ENCODE measurements at regions not wholly inside any gene's neighbourhood (a gene's known extent, or its start where the extent isn't known, plus 50 kb on each side); places are given as distances from the start of the nearest gene placed in this dataset.
"Not testable (repeated sequence)": the region's sequence is repeated elsewhere in the genome, so short reads cannot be mapped to it uniquely, and the experiment has no call there.

GRCh38 chr6:74404366-74404765 lies 708.4 kb downstream of the CD109 start:
- H3K36me3 ChIP-seq, result no peaks in the 10 kb centered on the region
- no peak overlapping the region for H3K4me3 ChIP-seq
- DNase-seq (no peak), ATAC-seq (ENCODE audit: low FRiP score in 2 of 2) (no peak)
- WGBS, 2 donors, result 80 to 82% methylated on average over 2 of the region's 2 CpGs
- no peaks in the 10 kb centered on the region for H3K27me3 ChIP-seq
- TF ChIP-seq EP300 (IDR thresholded peaks at IDR 0.05) (no peak), POLR2A (IDR thresholded peaks at IDR 0.05) (no peak), POLR2AphosphoS5 (IDR thresholded peaks at IDR 0.05) (no peak), CTCF (IDR thresholded peaks at IDR 0.05) (no peak)
- no peak overlapping the region for H3K27ac ChIP-seq
- H3K4me1 ChIP-seq, result no peaks in the 10 kb centered on the region
- H3K9me3 ChIP-seq, result no peaks in the 10 kb centered on the region

GRCh38 chr6:74402781-74403180 lies 706.8 kb downstream of the CD109 start:
- ATAC-seq (ENCODE audit: low FRiP score in 2 of 2), result no peak
- Histone ChIP-seq H3K4me1 (no peaks in the 10 kb centered on the region), H3K36me3 (no peaks in the 10 kb centered on the region), H3K27me3 (no peaks in the 10 kb centered on the region), H3K9me3 (no peaks in the 10 kb centered on the region), H3K27ac (no peak overlapping the region), H3K4me3 (no peak overlapping the region)
- no peak for TF ChIP-seq POLR2AphosphoS5 (IDR thresholded peaks at IDR 0.05)
- TF ChIP-seq POLR2A (IDR thresholded peaks at IDR 0.05), result no peak
- TF ChIP-seq EP300 (IDR thresholded peaks at IDR 0.05), result no peak
- TF ChIP-seq CTCF (IDR thresholded peaks at IDR 0.05), result no peak
- no peak for DNase-seq

GRCh38 chr6:74378437-74378836 lies 682.4 kb downstream of the CD109 start:
- ATAC-seq (ENCODE audit: low FRiP score in 2 of 2); H3K36me3 ChIP-seq; H3K4me3 ChIP-seq; H3K27ac ChIP-seq; H3K27me3 ChIP-seq; H3K9me3 ChIP-seq; H3K4me1 ChIP-seq; DNase-seq: not testable (repeated sequence)
- WGBS, 2 donors, result 87 to 98% methylated on average over 6 to 10 of the region's 10 CpGs

GRCh38 chr6:74369556-74369993 lies 673.6 kb downstream of the CD109 start:
- Histone ChIP-seq H3K36me3 (no peaks in the 10 kb centered on the region), H3K4me3 (no peak overlapping the region), H3K27ac (no peak overlapping the region), H3K4me1 (no peaks in the 10 kb centered on the region), H3K27me3 (no peaks in the 10 kb centered on the region), H3K9me3 (no peaks in the 10 kb centered on the region)
- ATAC-seq (ENCODE audit: low FRiP score in 2 of 2) (no peak), DNase-seq (no peak)
- no peak for TF ChIP-seq POLR2A (IDR thresholded peaks at IDR 0.05)
- TF ChIP-seq POLR2AphosphoS5 (IDR thresholded peaks at IDR 0.05), result no peak

- Histone ChIP-seq H3K4me1 (no peaks in the 10 kb centered on the region), H3K4me3 (no peak overlapping the region), H3K36me3 (no peaks in the 10 kb centered on the region), H3K27ac (no peak overlapping the region), H3K9me3 (no peaks in the 10 kb centered on the region), H3K27me3 (no peaks in the 10 kb centered on the region)
- TF ChIP-seq POLR2AphosphoS5 (IDR thresholded peaks at IDR 0.05) (no peak), POLR2A (IDR thresholded peaks at IDR 0.05) (no peak), CTCF (IDR thresholded peaks at IDR 0.05) (no peak), EP300 (IDR thresholded peaks at IDR 0.05) (no peak)
- DNase-seq (no peak), ATAC-seq (ENCODE audit: low FRiP score in 2 of 2) (no peak)
- WGBS, 2 donors, result 100% methylated on average over 2 of the region's 2 CpGs
These were observed 672.7 kb downstream of the CD109 start for GRCh38 chr6:74368746-74369145.

- 93 to 97% methylated on average over 1 of the region's 1 CpG for WGBS, 2 donors
- Histone ChIP-seq H3K4me3 (no peak overlapping the region), H3K27me3 (no peaks in the 10 kb centered on the region), H3K9me3 (no peaks in the 10 kb centered on the region), H3K36me3 (no peaks in the 10 kb centered on the region), H3K27ac (no peak overlapping the region), H3K4me1 (no peaks in the 10 kb centered on the region)
- DNase-seq (no peak), ATAC-seq (ENCODE audit: low FRiP score in 2 of 2) (no peak)
- no peak for TF ChIP-seq CTCF (IDR thresholded peaks at IDR 0.05)
- no peak for TF ChIP-seq EP300 (IDR thresholded peaks at IDR 0.05)
- no peak for TF ChIP-seq POLR2AphosphoS5 (IDR thresholded peaks at IDR 0.05)
- no peak for TF ChIP-seq POLR2A (IDR thresholded peaks at IDR 0.05)
These were observed 670.6 kb downstream of the CD109 start for GRCh38 chr6:74366634-74367033.

All from upper lobe of left lung (tissue), 6 donors.